Smooth muscle cell (in vitro differentiated cells): ENCODE measurements at regions not wholly inside any gene's neighbourhood (a gene's known extent, or its start where the extent isn't known, plus 50 kb on each side); places are given as distances from the start of the nearest gene placed in this dataset.

ENCODE experiments used
- DNase-seq: peaks from one replicate; lab custom pipeline; 2025; ENCODE audit not compliant: unreplicated experiment; lab: John Stamatoyannopoulos, UW
- H2AFZ ChIP-seq: fragments of 200-600 bp; sonication (generic); 2 replicates; pipeline ENCODE4 v1.6.0; 2016; ENCODE audit warnings: antibody characterized with exemption, low read depth, mild to moderate bottlenecking
- H3F3A ChIP-seq: fragments of 200-600 bp; sonication (generic); 2 replicates; pipeline ENCODE4 v1.6.0; 2017; ENCODE audit warnings: antibody characterized with exemption, low read depth
- H3K27ac ChIP-seq: fragments of 200-600 bp; sonication (generic); 2 replicates; pipeline ENCODE4 v1.5.1; 2016; ENCODE audit warnings: low read depth, mild to moderate bottlenecking
- H3K27me3 ChIP-seq: fragments of 200-600 bp; sonication (generic); 2 replicates; pipeline ENCODE4 v1.6.1; 2016; ENCODE audit warnings: low read depth, mild to moderate bottlenecking
- H3K36me3 ChIP-seq: fragments of 200-600 bp; sonication (generic); 2 replicates; pipeline ENCODE4 v1.5.1; 2016; ENCODE audit warnings: low read depth
- H3K4me1 ChIP-seq: fragments of 200-600 bp; sonication (generic); 2 replicates; pipeline ENCODE4 v1.5.1; 2016; ENCODE audit warnings: low read depth
- H3K4me2 ChIP-seq: fragments of 200-600 bp; sonication (generic); 2 replicates; pipeline ENCODE4 v1.6.0; 2016; ENCODE audit warnings: mild to moderate bottlenecking
- H3K4me3 ChIP-seq: fragments of 200-600 bp; sonication (generic); 2 replicates; pipeline ENCODE4 v1.5.1; 2016; ENCODE audit warnings: mild to moderate bottlenecking
- H3K79me2 ChIP-seq: fragments of 200-600 bp; sonication (generic); 2 replicates; pipeline ENCODE4 v1.6.0; 2016; ENCODE audit warnings: low read depth, mild to moderate bottlenecking
- H3K9ac ChIP-seq: fragments of 200-600 bp; sonication (generic); 2 replicates; pipeline ENCODE4 v1.6.0; 2016; ENCODE audit warnings: low read depth
- H3K9me3 ChIP-seq: fragments of 200-600 bp; sonication (generic); replicated peaks from 2 replicates; pipeline ENCODE4 v1.5.1; 2016; ENCODE audit warnings: low read depth
- H4K20me1 ChIP-seq: fragments of 200-600 bp; sonication (generic); 2 replicates; pipeline ENCODE4 v1.6.0; 2016; ENCODE audit warnings: low read depth
- WGBS: methylation state at CpG from one replicate; pipeline ENCODE4 v1.1.7; 2016; ENCODE audit warnings: low lambda C conversion rate; 5-methylcytosine and 5-hydroxymethylcytosine counted together
- TF ChIP-seq, protein P1 (sequence below): fragments of 200-600 bp; sonication (generic); IDR thresholded peaks from 2 replicates; pipeline ENCODE4 v1.5.1; 2017; ENCODE audit warnings: borderline replicate concordance, mild to moderate bottlenecking, antibody characterized with exemption; ENCODE audit not compliant: insufficient read depth, poor library complexity, severe bottlenecking

- Histone ChIP-seq H3K36me3 (no peaks in the 10 kb centered on the region), H3K4me2 (no peak overlapping the region), H3K27me3 (no peaks in the 10 kb centered on the region), H3K4me1 (peaks cover 16% of the 10 kb centered on the region), H3K9me3 (no peaks in the 10 kb centered on the region), H3K9ac (no peak overlapping the region), H3K27ac (no peak overlapping the region), H2AFZ (no peak overlapping the region), H4K20me1 (no peaks in the 10 kb centered on the region), H3K79me2 (no peaks in the 10 kb centered on the region), H3K4me3 (no peak overlapping the region), H3F3A (no peaks in the 10 kb centered on the region)
- no peak for DNase-seq
- TF ChIP-seq, protein P1, sequence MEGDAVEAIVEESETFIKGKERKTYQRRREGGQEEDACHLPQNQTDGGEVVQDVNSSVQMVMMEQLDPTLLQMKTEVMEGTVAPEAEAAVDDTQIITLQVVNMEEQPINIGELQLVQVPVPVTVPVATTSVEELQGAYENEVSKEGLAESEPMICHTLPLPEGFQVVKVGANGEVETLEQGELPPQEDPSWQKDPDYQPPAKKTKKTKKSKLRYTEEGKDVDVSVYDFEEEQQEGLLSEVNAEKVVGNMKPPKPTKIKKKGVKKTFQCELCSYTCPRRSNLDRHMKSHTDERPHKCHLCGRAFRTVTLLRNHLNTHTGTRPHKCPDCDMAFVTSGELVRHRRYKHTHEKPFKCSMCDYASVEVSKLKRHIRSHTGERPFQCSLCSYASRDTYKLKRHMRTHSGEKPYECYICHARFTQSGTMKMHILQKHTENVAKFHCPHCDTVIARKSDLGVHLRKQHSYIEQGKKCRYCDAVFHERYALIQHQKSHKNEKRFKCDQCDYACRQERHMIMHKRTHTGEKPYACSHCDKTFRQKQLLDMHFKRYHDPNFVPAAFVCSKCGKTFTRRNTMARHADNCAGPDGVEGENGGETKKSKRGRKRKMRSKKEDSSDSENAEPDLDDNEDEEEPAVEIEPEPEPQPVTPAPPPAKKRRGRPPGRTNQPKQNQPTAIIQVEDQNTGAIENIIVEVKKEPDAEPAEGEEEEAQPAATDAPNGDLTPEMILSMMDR: no peak
- 89% methylated on average over 4 of the region's 4 CpGs for WGBS
Measured at GRCh38 chr6:156391977-156392376, 385.2 kb upstream of the ARID1B start.

- Histone ChIP-seq H4K20me1 (no peaks in the 10 kb centered on the region), H3K4me3 (no peak overlapping the region), H3K36me3 (no peaks in the 10 kb centered on the region), H2AFZ (no peak overlapping the region), H3F3A (no peaks in the 10 kb centered on the region), H3K4me1 (peaks cover 8% of the 10 kb centered on the region), H3K9ac (no peak overlapping the region), H3K27me3 (no peaks in the 10 kb centered on the region), H3K4me2 (peak overlapping the region; percentile 1), H3K9me3 (no peaks in the 10 kb centered on the region), H3K79me2 (no peaks in the 10 kb centered on the region), H3K27ac (no peak overlapping the region)
- WGBS: 66% methylated on average over 11 of the region's 11 CpGs
- DNase-seq: no peak
- TF ChIP-seq, protein P1: no peak
Measured at GRCh38 chr6:156391061-156391672, 386.0 kb upstream of the ARID1B start.

DNA sequence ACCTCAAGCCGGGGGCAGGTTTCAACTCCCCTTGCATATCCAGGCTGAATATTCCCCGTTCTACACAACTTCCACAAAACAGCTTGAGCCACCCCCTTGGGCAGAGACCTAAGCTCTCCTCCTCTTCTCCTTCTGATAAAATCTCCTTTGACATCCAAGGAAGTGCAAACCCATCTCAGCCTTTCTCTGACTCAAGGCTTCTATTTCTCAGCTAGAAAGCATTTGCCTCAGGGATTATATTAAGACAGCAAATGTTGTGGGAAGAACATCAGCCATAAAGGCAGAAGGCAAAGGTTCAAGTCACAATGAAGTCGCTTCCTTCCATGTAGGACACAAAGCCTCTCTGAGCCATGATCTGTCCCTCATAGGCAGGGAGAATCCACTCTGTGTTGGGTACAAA lies 386.6 kb upstream of the ARID1B start:
- no peak overlapping the region for H2AFZ ChIP-seq
- no peak for DNase-seq
- no peaks in the 10 kb centered on the region for H3F3A ChIP-seq
- no peak overlapping the region for H3K4me3 ChIP-seq
- no peaks in the 10 kb centered on the region for H3K9me3 ChIP-seq
- no peak overlapping the region for H3K9ac ChIP-seq
- H3K4me1 ChIP-seq: peaks cover 4% of the 10 kb centered on the region
- H3K27me3 ChIP-seq: no peaks in the 10 kb centered on the region
- WGBS: 38% methylated on average over 3 of the region's 3 CpGs
- H4K20me1 ChIP-seq: no peaks in the 10 kb centered on the region
- no peaks in the 10 kb centered on the region for H3K36me3 ChIP-seq
- TF ChIP-seq, protein P1: no peak
- H3K4me2 ChIP-seq: peak overlapping the region; percentile 1
- no peak overlapping the region for H3K27ac ChIP-seq
- no peaks in the 10 kb centered on the region for H3K79me2 ChIP-seq

DNA sequence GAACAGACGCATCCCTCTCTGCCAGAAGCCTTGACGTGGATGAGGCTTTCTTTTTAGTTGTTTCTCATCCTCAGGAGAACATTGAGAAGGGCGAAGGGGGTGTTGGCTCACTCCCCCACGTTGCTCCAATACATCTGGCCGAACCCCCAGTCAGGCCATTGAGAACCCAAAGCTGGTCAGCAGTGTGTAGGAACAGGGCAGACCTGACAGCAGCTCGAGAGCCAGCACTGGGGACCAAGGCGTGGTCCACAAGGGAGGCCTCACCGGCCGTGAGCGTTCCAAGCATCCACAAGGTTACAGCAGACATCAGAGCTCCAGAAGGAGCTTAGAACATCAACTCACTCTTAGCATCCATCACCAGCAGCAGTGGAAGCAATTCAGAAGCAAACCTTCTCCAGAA lies 387.9 kb upstream of the ARID1B start:
- H3K79me2 ChIP-seq: no peaks in the 10 kb centered on the region
- no peaks in the 10 kb centered on the region for H3K36me3 ChIP-seq
- no peaks in the 10 kb centered on the region for H3K27me3 ChIP-seq
- DNase-seq: no peak
- no peak overlapping the region for H3K9ac ChIP-seq
- 96% methylated on average over 10 of the region's 10 CpGs for WGBS
- TF ChIP-seq, protein P1: no peak
- no peaks in the 10 kb centered on the region for H4K20me1 ChIP-seq
- no peak overlapping the region for H2AFZ ChIP-seq
- peaks cover 4% of the 10 kb centered on the region for H3K4me1 ChIP-seq
- no peak overlapping the region for H3K4me2 ChIP-seq
- no peak overlapping the region for H3K4me3 ChIP-seq
- no peaks in the 10 kb centered on the region for H3K9me3 ChIP-seq
- no peaks in the 10 kb centered on the region for H3F3A ChIP-seq
- no peak overlapping the region for H3K27ac ChIP-seq
